Amygdala (tissue), 56 donors: ENCODE measurements at regions not wholly inside any gene's neighbourhood (a gene's known extent, or its start where the extent isn't known, plus 50 kb on each side); places are given as distances from the start of the nearest gene placed in this dataset.
"Not testable (repeated sequence)": the region's sequence is repeated elsewhere in the genome, so short reads cannot be mapped to it uniquely, and the experiment has no call there.

ENCODE experiments used
- DNase-seq, 56 donors: peaks; one replicate each; lab custom pipeline; 2025; lab: John Stamatoyannopoulos, UW

GRCh38 chr19:37303591-37304171 lies 67.2 kb upstream of the ZNF527 start:
- no peak for DNase-seq

- DNase-seq: peak in 20 of 56 donors; percentile 9 to 74 (median 42)
These were observed 66.6 kb upstream of the ZNF527 start for GRCh38 chr19:37304190-37304883.

GRCh38 chr19:37304884-37305255 lies 66.0 kb upstream of the ZNF527 start:
- DNase-seq: no peak

GRCh38 chr19:37306383-37306963 lies 64.4 kb upstream of the ZNF527 start:
- DNase-seq: no peak

GRCh38 chr19:37309834-37310575 lies 60.9 kb upstream of the ZNF527 start:
- DNase-seq: peak in 1 of 56 donors; percentile 5

- peak in 45 of 56 donors; percentile 10 to 78 (median 50) for DNase-seq
These were observed 58.2 kb upstream of the ZNF527 start for GRCh38 chr19:37312531-37313334.

- DNase-seq: no peak
These were observed 57.6 kb upstream of the ZNF527 start for GRCh38 chr19:37313335-37313627.

GRCh38 chr19:37317403-37318209 lies 53.3 kb upstream of the ZNF527 start:
- peak; percentile 68 to 99 (median 96) for DNase-seq

GRCh38 chr19:37320988-37321387 lies 49.9 kb upstream of the ZNF527 start:
- DNase-seq: not testable (repeated sequence)
